HFF-Myc (cell line): ENCODE measurements at regions not wholly inside any gene's neighbourhood (a gene's known extent, or its start where the extent isn't known, plus 50 kb on each side); places are given as distances from the start of the nearest gene placed in this dataset.
"Not testable (repeated sequence)": the region's sequence is repeated elsewhere in the genome, so short reads cannot be mapped to it uniquely, and the experiment has no call there.

Source experiments
- DNase-seq: peaks from one replicate; pipeline ENCODE4 v3.0.0-alpha.2; 2011; ENCODE audit warnings: low read depth; ENCODE audit errors: extremely low read depth
- H3K4me3 ChIP-seq: replicated peaks from 2 replicates; pipeline ENCODE4 v1.5.1; 2011; ENCODE audit warnings: low read depth, mild to moderate bottlenecking, control low read depth, low read length
- CTCF ChIP-seq: IDR thresholded peaks from 2 replicates; pipeline ENCODE4 v1.5.1; 2012; ENCODE audit warnings: mild to moderate bottlenecking, low read depth, low read length, control low read depth; ENCODE audit errors: missing control alignments

- no peak for TF ChIP-seq CTCF
- no peak for DNase-seq
- no peak overlapping the region for H3K4me3 ChIP-seq
These were observed 143.4 kb downstream of the SEC14L1 start for GRCh38 chr17:77284023-77284617.

- no peak for DNase-seq
- H3K4me3 ChIP-seq, result no peak overlapping the region
- TF ChIP-seq CTCF, result no peak
These were observed 145.0 kb downstream of the SEC14L1 start for GRCh38 chr17:77285594-77286390.

- no peak for DNase-seq
- no peak for TF ChIP-seq CTCF
- no peak overlapping the region for H3K4me3 ChIP-seq
These were observed 145.5 kb downstream of the SEC14L1 start for GRCh38 chr17:77286391-77286640.

- H3K4me3 ChIP-seq, result no peak overlapping the region
These were observed 146.1 kb downstream of the SEC14L1 start for GRCh38 chr17:77286641-77287431.

GRCh38 chr17:77287432-77288068, 146.8 kb downstream of the SEC14L1 start:
- H3K4me3 ChIP-seq, result no peak overlapping the region
- no peak for TF ChIP-seq CTCF
- DNase-seq, result peak; percentile 61

More at GRCh38 chr17:77286641-77287431, 146.1 kb downstream of the SEC14L1 start:
- TF ChIP-seq CTCF, result no peak
- DNase-seq, result no peak

GRCh38 chr17:77288115-77288619, 147.4 kb downstream of the SEC14L1 start:
- TF ChIP-seq CTCF, result no peak
- H3K4me3 ChIP-seq, result no peak overlapping the region

GRCh38 chr17:77290759-77291558, 150.2 kb downstream of the SEC14L1 start:
- not testable (repeated sequence) for H3K4me3 ChIP-seq, DNase-seq

More at GRCh38 chr17:77288115-77288619, 147.4 kb downstream of the SEC14L1 start:
- no peak for DNase-seq
